Suprapubic skin (tissue), 3 donors: ENCODE measurements at regions not wholly inside any gene's neighbourhood (a gene's known extent, or its start where the extent isn't known, plus 50 kb on each side); places are given as distances from the start of the nearest gene placed in this dataset.

Source experiments
- EP300 ChIP-seq: sonication (generic); formaldehyde crosslinking; IDR thresholded peaks from one replicate; pipeline ENCODE4 v1.6.1; 2017; ENCODE audit warnings: antibody characterized with exemption
- POLR2A ChIP-seq, 2 donors: fragments of 450-650 bp; IDR thresholded peaks; one replicate each; pipeline ENCODE4 v1.6.1; 2017; ENCODE audit warnings: antibody characterized with exemption in 2 of 2, mild to moderate bottlenecking in 2 of 2, moderate library complexity in 2 of 2
- TF ChIP-seq, protein P1 (sequence below), 2 donors: fragments of 200-600 bp in 1 of 2; fragments of 450-650 bp in 1 of 2; sonication (generic) in 1 of 2; IDR thresholded peaks; one replicate each; pipeline ENCODE4 v1.5.1; 2016 to 2019; ENCODE audit warnings: antibody characterized with exemption in 2 of 2, mild to moderate bottlenecking in 1 of 2, moderate library complexity in 1 of 2

DNA sequence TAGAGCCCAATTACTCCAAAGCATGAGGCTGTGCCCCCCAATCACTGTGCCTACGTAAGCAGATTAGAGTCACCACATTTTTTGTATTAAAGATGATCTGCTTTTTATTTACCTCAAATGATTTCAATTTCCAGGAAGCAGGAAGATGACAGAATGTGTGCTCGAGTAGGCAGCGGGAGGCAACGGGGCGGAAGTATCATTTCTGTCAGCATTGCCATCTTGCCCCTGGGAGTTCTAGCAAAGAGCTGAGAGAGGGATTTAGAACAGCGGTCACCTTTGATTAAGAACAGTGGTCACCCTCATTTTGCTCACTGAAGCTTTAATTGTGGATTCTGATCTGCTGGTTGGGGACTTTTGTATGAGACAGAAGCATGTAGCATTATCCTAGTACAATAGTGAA, 117.1 kb upstream of the FAM13C start:
- TF ChIP-seq POLR2A (IDR thresholded peaks at IDR 0.05): no peak
- TF ChIP-seq, protein P1, sequence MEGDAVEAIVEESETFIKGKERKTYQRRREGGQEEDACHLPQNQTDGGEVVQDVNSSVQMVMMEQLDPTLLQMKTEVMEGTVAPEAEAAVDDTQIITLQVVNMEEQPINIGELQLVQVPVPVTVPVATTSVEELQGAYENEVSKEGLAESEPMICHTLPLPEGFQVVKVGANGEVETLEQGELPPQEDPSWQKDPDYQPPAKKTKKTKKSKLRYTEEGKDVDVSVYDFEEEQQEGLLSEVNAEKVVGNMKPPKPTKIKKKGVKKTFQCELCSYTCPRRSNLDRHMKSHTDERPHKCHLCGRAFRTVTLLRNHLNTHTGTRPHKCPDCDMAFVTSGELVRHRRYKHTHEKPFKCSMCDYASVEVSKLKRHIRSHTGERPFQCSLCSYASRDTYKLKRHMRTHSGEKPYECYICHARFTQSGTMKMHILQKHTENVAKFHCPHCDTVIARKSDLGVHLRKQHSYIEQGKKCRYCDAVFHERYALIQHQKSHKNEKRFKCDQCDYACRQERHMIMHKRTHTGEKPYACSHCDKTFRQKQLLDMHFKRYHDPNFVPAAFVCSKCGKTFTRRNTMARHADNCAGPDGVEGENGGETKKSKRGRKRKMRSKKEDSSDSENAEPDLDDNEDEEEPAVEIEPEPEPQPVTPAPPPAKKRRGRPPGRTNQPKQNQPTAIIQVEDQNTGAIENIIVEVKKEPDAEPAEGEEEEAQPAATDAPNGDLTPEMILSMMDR (IDR thresholded peaks at IDR 0.05): no peak
- no peak for TF ChIP-seq EP300
